ENCODE measurements at regions not wholly inside any gene's neighbourhood (a gene's known extent, or its start where the extent isn't known, plus 50 kb on each side); places are given as distances from the start of the nearest gene placed in this dataset.

DNA sequence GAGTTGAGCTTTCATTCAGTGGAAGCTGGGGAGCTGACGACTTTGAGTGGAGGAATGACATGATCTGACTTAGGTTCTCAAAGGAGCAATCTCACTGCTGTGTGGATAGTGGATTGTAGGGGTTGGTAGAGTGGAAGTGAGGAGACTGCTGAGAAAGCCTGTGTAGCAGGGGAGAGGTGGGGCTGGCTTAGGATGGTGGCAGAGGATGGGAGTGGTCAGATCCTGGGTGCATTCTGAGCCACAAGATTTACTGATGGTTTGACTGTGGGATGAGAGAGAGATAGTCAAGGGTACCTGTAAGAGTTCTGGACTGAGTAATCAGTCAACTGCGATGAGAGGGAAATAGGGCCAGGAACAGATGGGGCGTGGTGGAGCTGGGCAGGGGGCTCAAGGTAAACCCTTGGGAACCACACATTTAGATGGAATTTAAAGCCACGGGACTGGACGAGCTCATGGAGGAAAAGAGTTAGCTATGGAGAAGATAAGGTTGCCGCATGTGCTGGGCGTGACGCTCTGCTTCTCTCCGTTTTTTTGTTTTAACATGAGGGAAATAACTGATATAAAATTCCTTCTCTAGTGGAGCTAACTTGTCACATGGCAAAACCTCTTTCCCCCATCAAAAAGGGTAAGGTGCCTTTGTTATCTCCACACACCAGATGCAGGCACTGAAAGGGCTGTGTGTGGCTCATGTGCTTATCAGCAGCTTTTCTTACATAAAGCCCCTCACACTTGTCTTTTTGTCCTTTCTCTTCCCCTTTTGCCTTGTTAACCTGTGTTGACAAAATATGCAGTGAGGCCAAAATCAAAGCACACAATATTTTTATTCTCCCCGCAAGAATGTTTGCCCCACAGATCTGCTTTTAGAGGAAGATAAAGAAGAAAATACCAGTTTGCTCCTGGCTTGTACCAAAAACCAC, 379.8 kb downstream of the TSN start (continued):
- TF ChIP-seq POLR2AphosphoS5 (IDR thresholded peaks at IDR 0.05; ENCODE audit: control insufficient read depth, insufficient read depth, low read depth, low read length) (peak; percentile 66; the same call in 1 of the 2 replicates), HDAC8 (tag; IDR thresholded peaks at IDR 0.05) (no peak), SMAD3 (CRISPR knock-in tag; conservative IDR thresholded peaks at IDR 0.05) (no peak), FOXM1 (IDR thresholded peaks at IDR 0.05; ENCODE audit: low read depth) (peak; percentile 51; the same call in 1 of the 2 replicates), FOXM1 (CRISPR knock-in tag; IDR thresholded peaks at IDR 0.05; ENCODE audit: low read depth) (no peak), SRF (CRISPR knock-in tag; IDR thresholded peaks at IDR 0.05) (no peak), SP1 (CRISPR knock-in tag; IDR thresholded peaks at IDR 0.05) (no peak), NR4A1 (CRISPR knock-in tag; IDR thresholded peaks at IDR 0.05) (no peak), NR4A1 (tag; IDR thresholded peaks at IDR 0.05) (no peak), ZNF76 (CRISPR knock-in tag; IDR thresholded peaks at IDR 0.05; ENCODE audit: borderline replicate concordance) (no peak), RBM17 (IDR thresholded peaks at IDR 0.05; ENCODE audit: borderline replicate concordance, low read depth, low read length) (no peak), PCBP1 (IDR thresholded peaks at IDR 0.05; ENCODE audit: low read depth, low read length, poor library complexity, severe bottlenecking) (no peak)
- TF ChIP-seq, protein P1, sequence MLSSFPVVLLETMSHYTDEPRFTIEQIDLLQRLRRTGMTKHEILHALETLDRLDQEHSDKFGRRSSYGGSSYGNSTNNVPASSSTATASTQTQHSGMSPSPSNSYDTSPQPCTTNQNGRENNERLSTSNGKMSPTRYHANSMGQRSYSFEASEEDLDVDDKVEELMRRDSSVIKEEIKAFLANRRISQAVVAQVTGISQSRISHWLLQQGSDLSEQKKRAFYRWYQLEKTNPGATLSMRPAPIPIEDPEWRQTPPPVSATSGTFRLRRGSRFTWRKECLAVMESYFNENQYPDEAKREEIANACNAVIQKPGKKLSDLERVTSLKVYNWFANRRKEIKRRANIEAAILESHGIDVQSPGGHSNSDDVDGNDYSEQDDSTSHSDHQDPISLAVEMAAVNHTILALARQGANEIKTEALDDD (IDR thresholded peaks at IDR 0.05) = no peak
- TF ChIP-seq, protein P2, sequence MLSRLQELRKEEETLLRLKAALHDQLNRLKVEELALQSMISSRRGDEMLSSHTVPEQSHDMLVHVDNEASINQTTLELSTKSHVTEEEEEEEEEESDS (CRISPR knock-in tag; IDR thresholded peaks at IDR 0.05) = no peak
- TF ChIP-seq, protein P3, sequence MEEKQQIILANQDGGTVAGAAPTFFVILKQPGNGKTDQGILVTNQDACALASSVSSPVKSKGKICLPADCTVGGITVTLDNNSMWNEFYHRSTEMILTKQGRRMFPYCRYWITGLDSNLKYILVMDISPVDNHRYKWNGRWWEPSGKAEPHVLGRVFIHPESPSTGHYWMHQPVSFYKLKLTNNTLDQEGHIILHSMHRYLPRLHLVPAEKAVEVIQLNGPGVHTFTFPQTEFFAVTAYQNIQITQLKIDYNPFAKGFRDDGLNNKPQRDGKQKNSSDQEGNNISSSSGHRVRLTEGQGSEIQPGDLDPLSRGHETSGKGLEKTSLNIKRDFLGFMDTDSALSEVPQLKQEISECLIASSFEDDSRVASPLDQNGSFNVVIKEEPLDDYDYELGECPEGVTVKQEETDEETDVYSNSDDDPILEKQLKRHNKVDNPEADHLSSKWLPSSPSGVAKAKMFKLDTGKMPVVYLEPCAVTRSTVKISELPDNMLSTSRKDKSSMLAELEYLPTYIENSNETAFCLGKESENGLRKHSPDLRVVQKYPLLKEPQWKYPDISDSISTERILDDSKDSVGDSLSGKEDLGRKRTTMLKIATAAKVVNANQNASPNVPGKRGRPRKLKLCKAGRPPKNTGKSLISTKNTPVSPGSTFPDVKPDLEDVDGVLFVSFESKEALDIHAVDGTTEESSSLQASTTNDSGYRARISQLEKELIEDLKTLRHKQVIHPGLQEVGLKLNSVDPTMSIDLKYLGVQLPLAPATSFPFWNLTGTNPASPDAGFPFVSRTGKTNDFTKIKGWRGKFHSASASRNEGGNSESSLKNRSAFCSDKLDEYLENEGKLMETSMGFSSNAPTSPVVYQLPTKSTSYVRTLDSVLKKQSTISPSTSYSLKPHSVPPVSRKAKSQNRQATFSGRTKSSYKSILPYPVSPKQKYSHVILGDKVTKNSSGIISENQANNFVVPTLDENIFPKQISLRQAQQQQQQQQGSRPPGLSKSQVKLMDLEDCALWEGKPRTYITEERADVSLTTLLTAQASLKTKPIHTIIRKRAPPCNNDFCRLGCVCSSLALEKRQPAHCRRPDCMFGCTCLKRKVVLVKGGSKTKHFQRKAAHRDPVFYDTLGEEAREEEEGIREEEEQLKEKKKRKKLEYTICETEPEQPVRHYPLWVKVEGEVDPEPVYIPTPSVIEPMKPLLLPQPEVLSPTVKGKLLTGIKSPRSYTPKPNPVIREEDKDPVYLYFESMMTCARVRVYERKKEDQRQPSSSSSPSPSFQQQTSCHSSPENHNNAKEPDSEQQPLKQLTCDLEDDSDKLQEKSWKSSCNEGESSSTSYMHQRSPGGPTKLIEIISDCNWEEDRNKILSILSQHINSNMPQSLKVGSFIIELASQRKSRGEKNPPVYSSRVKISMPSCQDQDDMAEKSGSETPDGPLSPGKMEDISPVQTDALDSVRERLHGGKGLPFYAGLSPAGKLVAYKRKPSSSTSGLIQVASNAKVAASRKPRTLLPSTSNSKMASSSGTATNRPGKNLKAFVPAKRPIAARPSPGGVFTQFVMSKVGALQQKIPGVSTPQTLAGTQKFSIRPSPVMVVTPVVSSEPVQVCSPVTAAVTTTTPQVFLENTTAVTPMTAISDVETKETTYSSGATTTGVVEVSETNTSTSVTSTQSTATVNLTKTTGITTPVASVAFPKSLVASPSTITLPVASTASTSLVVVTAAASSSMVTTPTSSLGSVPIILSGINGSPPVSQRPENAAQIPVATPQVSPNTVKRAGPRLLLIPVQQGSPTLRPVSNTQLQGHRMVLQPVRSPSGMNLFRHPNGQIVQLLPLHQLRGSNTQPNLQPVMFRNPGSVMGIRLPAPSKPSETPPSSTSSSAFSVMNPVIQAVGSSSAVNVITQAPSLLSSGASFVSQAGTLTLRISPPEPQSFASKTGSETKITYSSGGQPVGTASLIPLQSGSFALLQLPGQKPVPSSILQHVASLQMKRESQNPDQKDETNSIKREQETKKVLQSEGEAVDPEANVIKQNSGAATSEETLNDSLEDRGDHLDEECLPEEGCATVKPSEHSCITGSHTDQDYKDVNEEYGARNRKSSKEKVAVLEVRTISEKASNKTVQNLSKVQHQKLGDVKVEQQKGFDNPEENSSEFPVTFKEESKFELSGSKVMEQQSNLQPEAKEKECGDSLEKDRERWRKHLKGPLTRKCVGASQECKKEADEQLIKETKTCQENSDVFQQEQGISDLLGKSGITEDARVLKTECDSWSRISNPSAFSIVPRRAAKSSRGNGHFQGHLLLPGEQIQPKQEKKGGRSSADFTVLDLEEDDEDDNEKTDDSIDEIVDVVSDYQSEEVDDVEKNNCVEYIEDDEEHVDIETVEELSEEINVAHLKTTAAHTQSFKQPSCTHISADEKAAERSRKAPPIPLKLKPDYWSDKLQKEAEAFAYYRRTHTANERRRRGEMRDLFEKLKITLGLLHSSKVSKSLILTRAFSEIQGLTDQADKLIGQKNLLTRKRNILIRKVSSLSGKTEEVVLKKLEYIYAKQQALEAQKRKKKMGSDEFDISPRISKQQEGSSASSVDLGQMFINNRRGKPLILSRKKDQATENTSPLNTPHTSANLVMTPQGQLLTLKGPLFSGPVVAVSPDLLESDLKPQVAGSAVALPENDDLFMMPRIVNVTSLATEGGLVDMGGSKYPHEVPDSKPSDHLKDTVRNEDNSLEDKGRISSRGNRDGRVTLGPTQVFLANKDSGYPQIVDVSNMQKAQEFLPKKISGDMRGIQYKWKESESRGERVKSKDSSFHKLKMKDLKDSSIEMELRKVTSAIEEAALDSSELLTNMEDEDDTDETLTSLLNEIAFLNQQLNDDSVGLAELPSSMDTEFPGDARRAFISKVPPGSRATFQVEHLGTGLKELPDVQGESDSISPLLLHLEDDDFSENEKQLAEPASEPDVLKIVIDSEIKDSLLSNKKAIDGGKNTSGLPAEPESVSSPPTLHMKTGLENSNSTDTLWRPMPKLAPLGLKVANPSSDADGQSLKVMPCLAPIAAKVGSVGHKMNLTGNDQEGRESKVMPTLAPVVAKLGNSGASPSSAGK (IDR thresholded peaks at IDR 0.05) = no peak
